ENCODE measurements at regions not wholly inside any gene's neighbourhood (a gene's known extent, or its start where the extent isn't known, plus 50 kb on each side); places are given as distances from the start of the nearest gene placed in this dataset.
"Not testable (repeated sequence)": the region's sequence is repeated elsewhere in the genome, so short reads cannot be mapped to it uniquely, and the experiment has no call there.

DNA sequence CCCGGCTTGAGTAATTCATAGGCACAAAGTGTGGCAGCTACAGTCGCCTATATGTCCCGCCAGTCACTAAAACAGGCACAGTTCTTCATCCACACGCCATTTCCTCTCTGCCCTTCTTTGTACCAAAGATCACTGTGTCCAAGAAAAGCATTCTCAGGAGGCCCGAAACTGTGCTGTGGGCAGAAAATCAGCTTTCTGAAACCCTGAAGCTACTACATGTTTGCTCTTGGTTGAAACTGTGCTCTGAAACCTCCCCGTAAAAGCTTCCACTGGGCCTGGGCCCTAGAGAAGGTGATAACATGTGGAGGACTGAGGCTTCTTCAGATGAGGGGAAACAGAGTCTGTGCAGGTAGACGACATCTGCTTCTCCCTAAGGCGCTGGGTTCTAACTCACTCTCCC lies 75.6 kb upstream of the ID2 start:
- Histone ChIP-seq H3K27me3 (no peaks in the 10 kb centered on the region), H3K9me3 (no peaks in the 10 kb centered on the region), H3K4me3 (no peak overlapping the region), H3K27ac (no peak overlapping the region), H3K36me3 (no peaks in the 10 kb centered on the region), H3K4me1 (no peaks in the 10 kb centered on the region)
- TF ChIP-seq, protein P1, sequence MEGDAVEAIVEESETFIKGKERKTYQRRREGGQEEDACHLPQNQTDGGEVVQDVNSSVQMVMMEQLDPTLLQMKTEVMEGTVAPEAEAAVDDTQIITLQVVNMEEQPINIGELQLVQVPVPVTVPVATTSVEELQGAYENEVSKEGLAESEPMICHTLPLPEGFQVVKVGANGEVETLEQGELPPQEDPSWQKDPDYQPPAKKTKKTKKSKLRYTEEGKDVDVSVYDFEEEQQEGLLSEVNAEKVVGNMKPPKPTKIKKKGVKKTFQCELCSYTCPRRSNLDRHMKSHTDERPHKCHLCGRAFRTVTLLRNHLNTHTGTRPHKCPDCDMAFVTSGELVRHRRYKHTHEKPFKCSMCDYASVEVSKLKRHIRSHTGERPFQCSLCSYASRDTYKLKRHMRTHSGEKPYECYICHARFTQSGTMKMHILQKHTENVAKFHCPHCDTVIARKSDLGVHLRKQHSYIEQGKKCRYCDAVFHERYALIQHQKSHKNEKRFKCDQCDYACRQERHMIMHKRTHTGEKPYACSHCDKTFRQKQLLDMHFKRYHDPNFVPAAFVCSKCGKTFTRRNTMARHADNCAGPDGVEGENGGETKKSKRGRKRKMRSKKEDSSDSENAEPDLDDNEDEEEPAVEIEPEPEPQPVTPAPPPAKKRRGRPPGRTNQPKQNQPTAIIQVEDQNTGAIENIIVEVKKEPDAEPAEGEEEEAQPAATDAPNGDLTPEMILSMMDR (IDR thresholded peaks at IDR 0.05) = no peak
- no peak for DNase-seq (ENCODE audit: low spot score)

DNA sequence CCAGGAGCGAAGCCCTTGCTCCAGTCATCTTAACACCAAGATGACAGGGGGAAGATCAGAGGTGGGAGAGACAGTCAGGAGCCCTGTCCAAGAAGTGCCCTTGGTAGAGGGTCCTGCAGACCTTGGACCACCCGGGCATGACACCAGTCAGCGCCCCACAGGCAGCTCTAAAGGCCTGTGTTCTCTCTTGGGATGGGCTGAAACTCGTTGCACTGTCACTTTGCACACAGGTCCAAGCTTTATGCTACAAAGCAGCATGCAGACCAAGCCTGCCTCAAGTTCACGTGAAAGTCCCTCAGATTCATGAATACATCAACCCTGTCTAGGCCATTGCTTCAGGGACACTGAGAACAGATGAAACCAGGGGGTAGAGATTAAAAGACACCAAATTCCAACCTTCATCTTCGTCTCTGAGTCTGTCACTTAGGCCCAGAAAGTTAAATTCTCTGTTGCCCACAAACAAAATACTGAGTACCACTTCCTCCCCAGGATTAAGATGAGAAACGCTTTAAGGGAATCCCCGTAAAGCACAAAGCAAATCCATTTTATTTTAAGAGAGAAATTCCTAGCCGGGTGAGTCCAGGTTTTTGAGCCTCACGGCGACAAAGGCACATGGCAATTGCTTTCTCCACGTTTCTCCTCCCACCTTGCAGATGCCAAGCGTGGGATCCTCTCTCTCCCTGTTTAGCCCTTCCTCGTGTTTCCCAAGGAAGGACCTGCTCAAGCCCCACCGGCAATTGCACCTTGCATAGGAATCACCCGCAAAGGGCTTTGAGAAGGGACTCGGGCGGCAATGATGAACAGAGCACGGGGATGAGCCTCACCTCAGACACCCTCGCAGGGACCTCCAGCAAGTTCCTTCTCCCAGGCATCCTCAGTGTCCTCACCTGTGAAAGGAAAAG lies 75.0 kb upstream of the ID2 start:
- H3K4me3 ChIP-seq = no peak overlapping the region
- no peaks in the 10 kb centered on the region for H3K9me3 ChIP-seq
- TF ChIP-seq, protein P1 (IDR thresholded peaks at IDR 0.05) = no peak
- no peak for DNase-seq (ENCODE audit: low spot score)
- H3K27ac ChIP-seq = no peak overlapping the region
- H3K36me3 ChIP-seq = no peaks in the 10 kb centered on the region
- H3K27me3 ChIP-seq = no peaks in the 10 kb centered on the region
- H3K4me1 ChIP-seq = no peaks in the 10 kb centered on the region

DNA sequence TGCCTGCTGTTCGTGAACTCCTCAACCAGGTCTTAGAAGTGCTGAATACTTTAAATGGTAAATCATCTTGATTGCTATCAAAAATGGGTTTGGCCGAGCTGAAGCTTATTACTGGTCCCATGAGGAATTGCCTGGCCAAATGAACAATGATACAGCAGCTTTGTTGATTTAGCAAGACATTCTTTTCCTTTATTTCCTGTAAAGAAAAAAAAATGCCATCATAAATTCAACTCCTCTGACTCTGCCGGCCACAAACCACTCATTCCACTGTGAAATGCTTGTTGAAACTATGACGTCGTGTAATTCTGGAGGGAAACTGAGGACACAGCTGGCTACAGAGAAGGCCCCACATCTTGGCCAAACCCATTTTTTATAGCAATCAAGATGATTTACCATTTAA lies 74.2 kb upstream of the ID2 start:
- DNase-seq (ENCODE audit: low spot score) = no peak
- TF ChIP-seq, protein P1 (IDR thresholded peaks at IDR 0.05) = no peak
- H3K27ac ChIP-seq = no peak overlapping the region

DNA sequence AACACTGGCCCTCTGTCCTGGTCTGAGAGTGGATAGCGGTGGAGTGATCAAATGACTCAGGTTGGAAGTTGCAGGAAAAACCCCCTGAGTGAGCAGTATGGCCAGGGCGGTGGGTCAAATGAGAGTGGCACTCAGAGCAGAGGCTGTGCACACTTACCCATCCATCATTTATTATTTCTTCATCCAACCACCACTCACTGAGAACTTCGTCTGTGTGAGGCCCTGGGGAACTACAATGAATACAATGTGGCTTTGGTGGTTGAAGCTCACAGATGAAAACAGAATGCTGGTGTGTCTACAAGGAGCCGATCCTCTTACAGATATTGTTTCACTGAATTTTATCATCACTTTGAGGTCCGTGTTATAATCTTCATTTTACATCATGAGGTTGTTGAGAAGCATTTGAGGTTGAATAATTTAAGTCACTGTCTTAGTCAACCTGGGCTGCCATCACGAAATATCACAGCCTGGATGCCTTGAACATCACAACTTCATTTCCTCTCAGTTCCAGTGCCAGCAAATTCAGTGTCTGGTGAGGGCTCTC lies 73.4 kb upstream of the ID2 start:
- Histone ChIP-seq H3K27ac (no peak overlapping the region), H3K4me3 (no peak overlapping the region), H3K36me3 (no peaks in the 10 kb centered on the region), H3K9me3 (no peaks in the 10 kb centered on the region), H3K4me1 (no peaks in the 10 kb centered on the region), H3K27me3 (no peaks in the 10 kb centered on the region)
- no peak for DNase-seq (ENCODE audit: low spot score)
- TF ChIP-seq, protein P1 (IDR thresholded peaks at IDR 0.05) = no peak

More for the DNA sequence above, 74.2 kb upstream of the ID2 start:
- Histone ChIP-seq H3K9me3 (no peaks in the 10 kb centered on the region), H3K4me3 (no peak overlapping the region), H3K27me3 (no peaks in the 10 kb centered on the region), H3K4me1 (no peaks in the 10 kb centered on the region), H3K36me3 (no peaks in the 10 kb centered on the region)

DNA sequence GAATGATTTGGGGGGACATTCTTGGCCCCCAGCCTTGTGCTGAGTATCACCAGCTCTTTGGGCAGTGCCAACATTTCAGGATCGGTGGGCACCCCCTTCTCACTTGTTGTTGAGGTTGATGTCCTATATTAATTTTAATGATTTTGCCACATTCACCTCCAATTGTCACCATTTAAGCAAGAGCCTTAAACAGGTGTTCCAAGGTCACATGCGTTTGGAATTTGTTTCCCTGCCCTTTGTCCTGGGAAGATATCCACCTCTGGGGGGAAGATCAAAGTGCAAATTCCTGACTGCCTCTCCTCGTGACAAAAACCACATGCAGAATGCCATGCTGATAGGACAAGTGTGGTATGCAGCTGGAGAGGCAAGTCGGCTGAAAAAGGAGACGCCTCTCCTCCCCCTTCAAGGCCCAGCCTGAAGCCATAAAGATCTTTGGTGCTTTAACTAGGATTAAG lies 72.5 kb upstream of the ID2 start:
- H3K9me3 ChIP-seq = no peaks in the 10 kb centered on the region
- H3K4me3 ChIP-seq = no peak overlapping the region
- H3K27ac ChIP-seq = no peak overlapping the region
- H3K4me1 ChIP-seq = no peaks in the 10 kb centered on the region
- H3K36me3 ChIP-seq = no peaks in the 10 kb centered on the region
- DNase-seq (ENCODE audit: low spot score) = no peak
- TF ChIP-seq, protein P1 (IDR thresholded peaks at IDR 0.05) = no peak
- no peaks in the 10 kb centered on the region for H3K27me3 ChIP-seq

DNA sequence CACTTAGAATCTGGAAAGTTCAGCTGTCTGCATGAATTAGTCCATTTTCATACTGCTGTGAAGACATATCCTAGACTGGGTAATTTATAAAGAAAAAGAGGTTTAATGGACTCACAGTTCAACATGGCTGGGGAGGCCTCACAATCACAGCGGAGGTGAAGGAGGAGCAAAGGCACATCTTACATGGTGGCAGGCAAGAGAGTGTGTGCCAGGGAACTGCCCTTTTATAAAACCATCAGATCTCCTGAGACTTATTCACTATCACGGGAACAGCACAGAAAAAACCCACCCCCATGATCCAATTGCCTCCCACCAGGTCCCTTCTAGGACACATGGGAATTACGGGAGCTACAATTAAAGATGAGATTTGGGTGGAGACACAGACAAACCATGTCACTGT lies 71.1 kb upstream of the ID2 start:
- not testable (repeated sequence) for H3K27ac ChIP-seq; H3K36me3 ChIP-seq; DNase-seq (ENCODE audit: low spot score); H3K4me1 ChIP-seq; H3K27me3 ChIP-seq; H3K9me3 ChIP-seq; H3K4me3 ChIP-seq

Data from right atrium auricular region (tissue), 2 donors.